K562 (cell line): ENCODE measurements at regions not wholly inside any gene's neighbourhood (a gene's known extent, or its start where the extent isn't known, plus 50 kb on each side); places are given as distances from the start of the nearest gene placed in this dataset.

Experiments
- CTCFL ChIP-seq: IDR thresholded peaks from 2 replicates; pipeline ENCODE4 v1.6.1; 2011; ENCODE audit warnings: borderline replicate concordance, low read depth, mild to moderate bottlenecking, moderate library complexity, low read length; ENCODE audit not compliant: insufficient read depth, poor library complexity, severe bottlenecking
- NFE2 ChIP-seq: IDR thresholded peaks from 2 replicates; pipeline ENCODE4 v1.6.1; 2014; ENCODE audit warnings: antibody characterized with exemption, low read depth
- RREB1 ChIP-seq: fragments of 250-450 bp; sonication (Bioruptor Pico); IDR thresholded peaks from 2 replicates; pipeline ENCODE4 v1.4.0; 2020
- ZNF561 ChIP-seq: fragments of 450-650 bp; formaldehyde crosslinking; conservative IDR thresholded peaks from 2 replicates; pipeline ENCODE4 v1.4.0; 2020; ENCODE audit warnings: mild to moderate bottlenecking, moderate library complexity

DNA sequence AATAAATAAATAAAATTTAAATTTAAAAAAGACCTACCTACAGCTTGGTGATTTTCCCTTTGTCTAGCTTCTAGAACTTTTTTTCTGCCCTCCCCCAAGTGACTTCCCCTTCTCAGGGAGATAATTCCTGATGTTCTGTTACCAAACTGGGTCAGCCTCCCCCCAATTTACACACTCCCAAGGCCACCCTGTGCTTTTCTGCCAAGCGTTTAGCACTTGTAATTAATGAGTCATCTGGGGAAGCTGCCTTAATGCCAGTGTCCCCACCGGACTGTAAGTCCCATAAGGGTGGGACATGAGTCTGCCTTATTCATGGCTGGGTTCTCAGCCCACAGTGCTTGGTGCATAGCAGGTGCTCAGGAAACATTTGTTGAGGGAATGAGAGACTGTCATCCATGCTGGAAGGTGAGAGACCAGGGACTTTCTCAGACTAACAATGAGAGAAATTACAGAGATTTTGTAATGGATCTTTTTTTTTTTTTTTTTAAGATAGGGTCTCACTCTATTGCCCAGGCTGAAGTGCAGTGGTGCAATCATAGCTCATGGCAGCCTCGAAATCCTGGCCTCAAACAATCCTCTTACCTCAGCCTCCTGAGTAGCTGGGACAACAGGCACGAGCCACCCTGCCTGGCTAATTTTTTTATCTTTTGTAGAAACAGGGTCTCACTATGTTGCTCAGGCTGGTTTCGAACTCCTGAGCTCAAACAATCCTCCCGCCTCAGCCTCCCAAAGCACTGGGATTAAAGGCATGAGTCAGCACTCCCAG, 106.8 kb downstream of the PHETA1 start (continued):
- TF ChIP-seq CTCFL (no peak), ZNF561 (CRISPR knock-in tag) (no peak), RREB1 (CRISPR knock-in tag) (no peak), NFE2 (0 out of 2 replicates have a peak, but pooled peaks have one; percentile 16)
